ENCODE measurements at regions not wholly inside any gene's neighbourhood (a gene's known extent, or its start where the extent isn't known, plus 50 kb on each side); places are given as distances from the start of the nearest gene placed in this dataset.

GRCh38 chr5:3321119-3321760 is 274.4 kb upstream of the IRX1 start:
- no peak for DNase-seq (ENCODE audit: low spot score)

DNA sequence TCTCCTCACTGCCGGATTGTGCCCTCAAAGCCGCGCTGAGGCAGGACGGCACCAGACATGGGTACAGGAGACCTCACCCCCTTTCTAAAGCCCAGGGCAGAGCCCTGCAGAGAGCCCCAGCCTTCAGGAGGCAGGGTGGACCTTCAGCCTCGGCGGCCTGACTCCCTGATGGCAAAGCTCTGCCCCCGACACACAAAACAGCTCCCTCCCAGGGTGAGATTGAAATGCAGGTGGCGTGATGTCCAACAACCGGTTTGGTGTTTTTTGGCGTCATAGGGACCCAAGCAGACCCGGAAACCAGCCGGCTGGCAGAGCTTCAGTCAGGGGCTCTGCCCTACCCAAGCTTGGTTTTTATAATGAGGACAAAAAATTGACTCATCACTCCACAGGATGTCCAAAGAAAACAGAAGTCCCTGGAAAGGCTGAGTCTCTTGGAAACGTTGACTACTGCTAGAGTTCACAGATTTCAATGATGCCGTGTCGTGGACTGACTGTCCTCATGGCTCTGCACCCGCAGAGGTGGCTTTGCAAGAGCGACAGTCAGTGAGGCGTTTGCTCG is 275.2 kb upstream of the IRX1 start:
- DNase-seq (ENCODE audit: low spot score) = peak; percentile 89

GRCh38 chr5:3317051-3317795 is 278.4 kb upstream of the IRX1 start:
- peak; percentile 79 for DNase-seq (ENCODE audit: low spot score)

DNA sequence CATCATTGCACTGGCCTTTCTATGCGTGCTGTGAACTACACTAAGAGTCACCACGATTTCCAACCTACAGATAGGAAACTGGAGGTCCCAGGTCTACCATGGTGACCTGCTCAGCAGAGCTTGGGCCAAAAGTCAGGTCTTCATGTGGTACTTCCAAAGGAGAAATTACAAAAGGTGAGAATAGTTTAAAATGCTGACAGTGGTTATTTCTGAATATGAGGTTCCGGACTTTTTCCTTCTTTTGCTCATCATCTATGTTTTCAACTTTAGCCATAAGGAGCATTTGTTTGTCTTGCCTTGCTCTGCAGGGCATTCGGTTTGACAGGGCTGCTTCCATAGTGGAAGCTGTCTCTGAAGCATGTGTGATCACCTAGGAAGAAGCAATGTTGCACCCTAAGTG is 282.1 kb upstream of the IRX1 start:
- DNase-seq (ENCODE audit: low spot score) = no peak

DNA sequence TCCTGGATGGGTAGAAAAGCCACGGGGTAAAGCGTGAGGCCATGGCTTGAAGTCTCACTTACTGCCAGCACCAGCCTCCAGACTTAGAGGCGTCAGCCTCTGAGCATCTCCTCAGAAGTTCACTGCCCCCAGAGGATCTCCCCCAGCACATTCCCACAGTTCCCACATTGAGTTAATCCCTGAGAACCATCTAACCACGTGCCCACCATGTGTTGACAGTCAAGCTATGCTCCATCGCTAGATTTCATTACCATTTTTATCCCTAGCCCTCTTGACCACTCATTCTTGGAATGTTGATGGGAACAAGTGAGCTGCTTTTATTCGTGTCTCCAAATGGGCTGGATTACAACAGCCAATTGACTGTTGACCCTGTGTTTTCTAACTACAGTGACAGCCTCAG is 283.3 kb upstream of the IRX1 start:
- no peak for DNase-seq (ENCODE audit: low spot score)

DNA sequence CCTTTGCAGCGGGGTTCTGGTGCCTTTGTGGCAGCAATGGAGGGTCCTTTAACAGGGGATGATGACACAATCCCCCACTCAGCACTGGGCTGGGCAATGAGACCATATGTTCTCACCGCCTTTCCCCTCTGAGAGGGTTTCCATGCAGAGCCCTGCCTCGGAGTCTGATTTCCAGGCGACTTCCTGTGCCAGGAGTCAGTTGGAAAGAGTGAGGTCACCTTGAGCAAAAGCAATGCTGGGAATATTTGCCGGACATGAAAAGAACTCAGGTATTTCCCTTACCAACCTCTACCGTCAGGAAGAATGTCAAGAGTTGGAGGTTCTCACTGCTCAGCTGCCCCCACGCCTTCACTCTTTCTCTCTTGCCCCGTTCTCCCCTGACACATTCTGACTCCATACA is 284.2 kb upstream of the IRX1 start:
- peak; percentile 92 for DNase-seq (ENCODE audit: low spot score)

DNA sequence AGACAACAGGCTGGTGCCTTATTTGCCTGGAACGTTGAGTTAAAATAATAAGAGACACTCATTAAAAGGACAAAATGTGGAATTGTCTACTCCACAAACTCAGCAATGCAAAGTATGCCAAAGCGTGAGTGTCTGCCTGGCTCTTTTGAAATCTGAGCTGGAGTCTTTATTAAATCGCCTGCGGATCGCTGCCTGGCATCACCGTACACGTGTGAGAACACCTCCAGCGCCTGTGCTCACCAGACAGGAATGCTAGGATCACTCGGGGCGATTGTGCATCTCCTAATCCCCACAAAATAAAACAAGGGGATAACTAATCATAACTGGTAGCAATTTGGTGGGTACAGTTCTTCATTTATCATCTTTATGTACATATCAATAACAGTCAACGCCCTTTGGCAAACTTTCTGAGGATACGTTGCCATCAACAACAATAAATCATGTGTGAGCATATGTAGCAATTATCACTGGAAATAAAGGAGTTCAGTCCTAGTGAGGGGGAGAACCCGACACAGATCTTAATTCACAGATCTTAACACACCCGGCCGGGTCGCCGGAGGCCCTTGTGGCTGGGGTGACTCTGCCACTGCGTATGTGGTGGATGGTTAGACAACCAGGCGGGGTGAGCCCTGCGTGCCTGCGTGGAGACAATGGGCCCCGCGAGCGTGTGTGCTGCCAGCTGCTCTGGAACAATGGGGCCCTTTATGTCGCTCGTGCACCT is 284.9 kb upstream of the IRX1 start:
- peak; percentile 99 for DNase-seq (ENCODE audit: low spot score)

DNA sequence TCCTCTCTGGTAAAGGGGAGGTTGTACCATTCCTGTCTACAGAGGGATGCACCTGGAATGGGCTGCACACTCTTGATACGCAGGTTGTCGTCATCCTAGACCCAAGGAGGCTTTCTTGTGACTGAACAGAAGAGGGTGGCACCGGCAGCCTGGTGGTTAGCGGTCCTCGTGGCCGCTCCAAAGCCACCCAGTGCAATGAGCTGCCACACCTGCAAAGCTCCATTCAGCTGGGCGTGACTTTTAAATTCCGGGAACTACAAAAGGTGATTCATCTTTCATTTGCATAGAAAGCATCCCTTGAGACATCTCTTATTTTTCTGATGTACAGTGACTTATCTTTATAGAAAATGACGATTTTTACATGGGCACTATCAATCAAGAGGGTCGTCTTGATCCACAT is 286.1 kb upstream of the IRX1 start:
- DNase-seq (ENCODE audit: low spot score) = no peak

- no peak for DNase-seq (ENCODE audit: low spot score)
Observed at GRCh38 chr5:3307982-3308621, 287.5 kb upstream of the IRX1 start.

- no peak for DNase-seq (ENCODE audit: low spot score)
Observed at GRCh38 chr5:3305432-3305831, 290.2 kb upstream of the IRX1 start.

- no peak for DNase-seq (ENCODE audit: low spot score)
Observed at GRCh38 chr5:3304346-3304745, 291.3 kb upstream of the IRX1 start.

DNA sequence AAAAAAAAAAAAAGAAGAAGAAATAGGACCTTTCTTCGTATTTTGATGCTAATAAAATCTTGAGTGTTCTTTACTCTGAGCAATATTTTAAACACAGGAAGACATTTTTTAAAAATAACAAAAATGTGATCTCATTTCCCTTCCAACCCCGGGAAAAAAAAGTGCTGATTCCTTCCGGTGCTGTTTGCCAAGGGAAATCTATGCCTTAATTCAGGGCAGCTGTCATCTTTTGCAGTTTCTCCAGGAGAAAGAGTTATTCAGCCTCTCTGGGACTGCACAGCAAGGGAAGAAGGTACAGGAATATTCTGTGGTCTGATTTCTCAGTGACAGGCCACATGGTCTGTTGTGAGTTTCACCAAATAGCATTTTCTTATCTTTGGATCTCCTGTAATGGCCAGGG is 291.9 kb upstream of the IRX1 start:
- no peak for DNase-seq (ENCODE audit: low spot score)

GRCh38 chr5:3302228-3302627 is 293.4 kb upstream of the IRX1 start:
- DNase-seq (ENCODE audit: low spot score) = no peak

DNA sequence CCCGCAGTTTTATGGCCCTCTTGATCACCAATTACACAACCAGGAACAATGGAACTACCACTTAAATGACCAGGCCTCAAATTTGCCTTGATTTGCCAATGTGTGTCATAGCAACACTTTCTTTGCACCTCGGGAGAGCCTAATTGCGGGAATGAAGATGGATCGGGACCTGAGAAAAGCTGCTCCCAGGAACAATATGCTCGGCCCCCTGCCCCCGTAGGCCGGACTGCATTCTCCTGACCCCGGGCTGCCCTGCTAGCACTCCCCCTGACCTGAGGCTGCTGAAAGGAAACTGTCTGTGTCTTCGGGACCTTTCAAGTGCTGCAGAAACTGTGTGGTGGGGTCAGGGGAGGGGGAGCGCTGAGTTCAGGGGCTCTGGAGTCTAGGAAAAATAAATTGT is 294.3 kb upstream of the IRX1 start:
- DNase-seq (ENCODE audit: low spot score) = no peak

DNA sequence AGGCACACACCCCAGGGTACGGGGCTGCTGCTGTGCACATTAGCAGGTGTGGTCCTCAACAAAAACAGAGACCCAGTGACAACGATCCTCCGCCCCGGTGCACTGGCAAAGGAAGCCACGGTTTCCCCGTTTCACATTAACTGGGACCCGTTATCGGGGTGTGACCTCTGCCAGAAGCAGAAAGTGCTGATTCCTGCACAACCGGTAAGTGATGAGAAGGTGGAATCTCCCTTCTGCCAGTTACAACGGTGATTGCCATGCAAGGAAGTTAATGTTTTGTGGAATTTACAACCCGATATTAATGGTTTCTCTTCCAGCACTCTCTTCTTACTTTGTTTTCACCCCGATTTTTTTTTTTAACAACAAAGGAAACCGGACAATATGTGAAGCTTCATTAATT is 294.9 kb upstream of the IRX1 start:
- DNase-seq (ENCODE audit: low spot score) = no peak

DNA sequence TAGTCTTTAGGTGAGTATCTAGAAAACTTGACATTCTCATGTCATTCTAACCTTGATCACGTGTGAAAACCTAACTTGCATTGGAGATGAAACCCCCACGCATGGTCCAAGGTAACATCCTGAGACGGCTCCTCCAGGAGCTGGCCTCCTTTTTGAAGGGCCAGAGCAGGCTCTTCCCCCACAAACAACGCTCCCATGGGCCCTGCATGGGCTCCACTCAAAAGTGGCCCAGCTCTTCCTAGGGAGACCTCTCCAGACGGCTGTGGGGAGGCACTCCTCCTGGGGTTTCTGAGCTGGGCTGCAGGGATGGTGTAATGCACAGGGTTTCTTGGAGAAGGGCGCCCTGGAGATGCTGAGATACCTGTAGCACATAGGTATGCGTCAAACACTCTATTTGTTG is 296.2 kb upstream of the IRX1 start:
- no peak for DNase-seq (ENCODE audit: low spot score)

DNA sequence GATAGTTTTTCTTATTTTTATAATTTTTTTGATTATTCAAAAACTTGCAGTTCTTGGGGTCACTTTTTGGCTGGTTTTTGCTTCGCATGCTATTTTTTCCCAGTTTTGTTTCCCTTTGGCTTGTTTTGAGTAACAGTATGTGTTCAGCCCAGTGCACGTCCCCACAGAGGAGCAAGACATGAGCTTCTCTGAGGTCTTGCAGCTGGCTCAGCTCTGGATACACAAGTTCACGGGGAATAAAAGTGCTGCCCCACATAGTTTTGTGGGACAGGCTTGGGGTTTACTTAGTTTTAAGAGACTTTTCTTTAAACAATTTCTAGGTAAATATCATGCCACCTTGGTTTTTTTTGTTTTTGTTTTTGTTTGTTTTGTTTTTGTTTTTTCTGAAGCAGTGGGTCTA is 297.8 kb upstream of the IRX1 start:
- DNase-seq (ENCODE audit: low spot score) = no peak

DNA sequence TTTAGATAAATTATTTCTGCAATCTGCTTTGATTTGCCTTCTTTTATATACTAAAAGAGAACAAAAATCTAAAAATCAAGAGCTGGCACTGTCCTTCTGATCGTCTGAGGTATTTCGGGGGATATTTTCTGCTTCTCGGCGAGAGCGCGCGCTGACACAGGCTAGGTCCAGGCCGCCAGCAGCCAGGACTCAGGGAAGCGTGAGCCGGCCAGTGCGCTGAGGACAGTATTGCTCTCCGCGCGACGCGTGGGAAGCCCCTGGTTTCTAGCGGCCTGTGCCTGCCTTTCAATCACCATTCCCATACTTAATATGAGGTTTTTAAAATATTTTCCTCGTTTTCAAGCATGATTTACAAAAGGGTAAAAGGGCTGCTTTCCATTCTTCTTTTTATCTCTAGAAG is 307.3 kb upstream of the IRX1 start:
- DNase-seq (ENCODE audit: low spot score) = no peak

DNA sequence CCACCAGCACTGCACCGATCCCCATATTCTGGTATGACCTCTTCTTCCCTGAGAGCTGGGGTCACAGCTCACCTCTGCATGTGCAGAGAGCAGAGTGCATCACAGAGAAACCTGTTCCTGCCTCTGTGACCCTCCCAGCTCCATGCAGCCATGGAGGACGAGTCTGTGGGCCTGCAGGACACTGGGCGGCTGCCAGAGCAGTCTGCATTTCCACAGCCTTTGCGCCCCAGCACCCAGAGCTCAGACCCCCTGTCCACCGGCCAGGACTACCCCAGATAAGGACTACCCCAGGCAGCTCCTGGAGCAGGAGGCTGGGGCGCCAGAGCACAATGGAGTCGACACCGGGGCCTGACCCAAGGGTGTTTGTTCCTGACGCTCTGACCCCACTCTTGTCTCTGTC is 308.1 kb upstream of the IRX1 start:
- no peak for DNase-seq (ENCODE audit: low spot score)

- DNase-seq (ENCODE audit: low spot score) = no peak
Observed at GRCh38 chr5:3285621-3286020, 310.0 kb upstream of the IRX1 start.

GRCh38 chr5:3284506-3284905 is 311.1 kb upstream of the IRX1 start:
- DNase-seq (ENCODE audit: low spot score) = no peak

GRCh38 chr5:3282841-3283240 is 312.8 kb upstream of the IRX1 start:
- no peak for DNase-seq (ENCODE audit: low spot score)

Data from H4 (cell line).